HepG2 (cell line): ENCODE measurements at regions not wholly inside any gene's neighbourhood (a gene's known extent, or its start where the extent isn't known, plus 50 kb on each side); places are given as distances from the start of the nearest gene placed in this dataset.

Source experiments
- ATAC-seq: fragments of 200-7000 bp; cut with Tn5 transposase; 3 replicates; pipeline ENCODE4 v1.9.1; 2020; ENCODE audit warnings: mild to moderate bottlenecking, moderate library complexity
- BruUV-seq: library from RNA; stranded (reverse); fragments of 400-500 nt; replicated peaks from 2 replicates; lab custom pipeline; 2021; lab: Mats Ljungman, UMichigan
- CTCF ChIA-PET: fragments of 300-600 bp; formaldehyde crosslinking; extraction: SDS; loops from one replicate; lab custom pipeline; 2021; ENCODE audit warnings: low total read pairs, inconsistent platforms, low intra/inter-chr PET ratio; lab: Yijun Ruan, JAX
- POLR2A ChIA-PET: fragments of 350-600 bp; sonication (Branson Sonifier 250); formaldehyde crosslinking; loops from one replicate; lab custom pipeline; 2020; ENCODE audit warnings: antibody characterized with exemption, inconsistent platforms; lab: Yijun Ruan, JAX
- DNase-seq: peaks from one replicate; pipeline ENCODE4 v3.0.0-alpha.2; 2015; ENCODE audit warnings: low spot score
- FAIRE-seq: peaks from 3 replicates; lab custom pipeline; 2011; peaks lifted over from hg19 to GRCh38; lab: Jason Lieb, UNC
- H2AFZ ChIP-seq: one replicate; pipeline ENCODE4 v1.6.1; 2011; ENCODE audit warnings: low read length, inconsistent platforms
- H3K27ac ChIP-seq: fragments of 300-600 bp; 3 replicates; pipeline ENCODE4 v1.8.0; 2011; ENCODE audit warnings: mixed run types, mild to moderate bottlenecking, mixed read lengths, low read length, inconsistent platforms; ENCODE audit not compliant: insufficient read depth; ENCODE audit errors: extremely low read length
- H3K27me3 ChIP-seq, 2 experiments: fragments of 200-600 bp in 1 of 2; 2 replicates in 1 of 2; 3 replicates in 1 of 2; pipeline versions ENCODE4 v1.6.0 to v1.8.0; 2011; ENCODE audit warnings: low read length in 2 of 2, mild to moderate bottlenecking in 2 of 2, moderate library complexity in 2 of 2, inconsistent platforms in 1 of 2; ENCODE audit not compliant: insufficient read depth in 2 of 2, control insufficient read depth in 1 of 2
- H3K36me3 ChIP-seq, 2 experiments: fragments of 200-600 bp in 1 of 2; replicated peaks in 1 of 2; 2 replicates in 1 of 2; 3 replicates in 1 of 2; pipeline versions ENCODE4 v1.5.1 to v1.8.0; 2011; ENCODE audit warnings: low read length in 2 of 2, inconsistent platforms in 1 of 2; ENCODE audit not compliant: insufficient read depth in 2 of 2, control insufficient read depth in 1 of 2
- H3K4me1 ChIP-seq: 2 replicates; pipeline ENCODE4 v1.5.1; 2012; ENCODE audit warnings: low read length, inconsistent platforms; ENCODE audit not compliant: insufficient read depth
- H3K4me2 ChIP-seq: 2 replicates; pipeline ENCODE4 v1.6.0; 2011; ENCODE audit warnings: low read depth, low read length, inconsistent platforms
- H3K4me3 ChIP-seq, 3 experiments: fragments of 200-600 bp in 1 of 3; sonication (generic), shearing (Covaris generic) in 1 of 3; replicated peaks in 1 of 3; 2 replicates each; pipeline ENCODE4 v1.5.1; 2011 to 2016; ENCODE audit warnings: low read length in 3 of 3, inconsistent platforms in 2 of 3, low read depth in 2 of 3, mild to moderate bottlenecking in 2 of 3, control low read depth in 1 of 3, mixed read lengths in 1 of 3; ENCODE audit not compliant: insufficient read depth in 1 of 3
- H3K79me2 ChIP-seq: one replicate; pipeline ENCODE4 v1.6.1; 2011; ENCODE audit warnings: low read length, inconsistent platforms; ENCODE audit not compliant: insufficient read depth
- H3K9ac ChIP-seq: 2 replicates; pipeline ENCODE4 v1.6.0; 2011; ENCODE audit warnings: mild to moderate bottlenecking, low read depth, low read length, inconsistent platforms; ENCODE audit not compliant: insufficient read depth
- H3K9me3 ChIP-seq: 2 replicates; pipeline ENCODE4 v1.5.1; 2012; ENCODE audit warnings: mild to moderate bottlenecking, low read length
- H4K20me1 ChIP-seq: 2 replicates; pipeline ENCODE4 v1.6.0; 2011; ENCODE audit warnings: inconsistent platforms, mild to moderate bottlenecking, low read length, moderate library complexity; ENCODE audit not compliant: insufficient read depth
- BCL6 ChIP-seq: IDR thresholded peaks from 2 replicates; pipeline ENCODE4 v1.6.1; 2016; ENCODE audit warnings: missing genetic modification reagents, missing compliant biosample characterization
- IRX3 ChIP-seq: sonication (generic); formaldehyde crosslinking; IDR thresholded peaks from 2 replicates; pipeline ENCODE4 v1.8.1; 2023; ENCODE audit warnings: mild to moderate bottlenecking, low read depth, missing genetic modification reagents, borderline replicate concordance
- KDM2A ChIP-seq: sonication (generic); formaldehyde crosslinking; IDR thresholded peaks from 2 replicates; pipeline ENCODE4 v1.4.0; 2020; ENCODE audit warnings: low read depth, missing genetic modification reagents, borderline replicate concordance
- PAX8 ChIP-seq: sonication (generic); formaldehyde crosslinking; IDR thresholded peaks from 2 replicates; pipeline ENCODE4 v1.8.0; 2022; ENCODE audit warnings: mild to moderate bottlenecking, missing genetic modification reagents, borderline replicate concordance
- RXRB ChIP-seq: IDR thresholded peaks from 2 replicates; pipeline ENCODE4 v1.6.1; 2016; ENCODE audit warnings: borderline replicate concordance, missing genetic modification reagents, missing compliant biosample characterization
- SIN3B ChIP-seq: fragments of 150-350 bp; IDR thresholded peaks from 2 replicates; pipeline ENCODE4 v1.6.1; 2014; ENCODE audit warnings: low read length
- ZNF768 ChIP-seq: sonication (generic); formaldehyde crosslinking; IDR thresholded peaks from 2 replicates; pipeline ENCODE4 v1.4.0; 2020; ENCODE audit warnings: missing genetic modification reagents
- ZNF772 ChIP-seq: sonication (generic); formaldehyde crosslinking; IDR thresholded peaks from 2 replicates; pipeline ENCODE4 v1.5.0; 2020; ENCODE audit warnings: mild to moderate bottlenecking, missing genetic modification reagents
- WGBS: methylation state at CpG from one replicate; pipeline ENCODE4 v1.1.6; 2017; ENCODE audit warnings: low lambda C conversion rate; 5-methylcytosine and 5-hydroxymethylcytosine counted together
- in situ Hi-C: cut with HindIII; loops from 2 replicates; pipeline ENCODE4 v1.10.0; 2017; ENCODE audit warnings: low pct_unique_long_range_greater_than_20kb; ENCODE audit not compliant: extremely low pct_ligation_motif_present
- intact Hi-C: fragments of 100-400 bp; cut with micrococcal nuclease; formaldehyde crosslinking; loops from one replicate; pipeline ENCODE4 v1.10.0; 2022; ENCODE audit not compliant: unreplicated experiment
- TF ChIP-seq, protein P1 (sequence below): sonication (generic); formaldehyde crosslinking; IDR thresholded peaks from 2 replicates; pipeline ENCODE4 v1.4.0; 2020; ENCODE audit warnings: missing genetic modification reagents
- TF ChIP-seq, protein P2 (sequence below): sonication (generic); formaldehyde crosslinking; IDR thresholded peaks from 2 replicates; pipeline ENCODE4 v1.5.0; 2020; ENCODE audit warnings: missing genetic modification reagents, mild to moderate bottlenecking, borderline replicate concordance
- TF ChIP-seq, protein P3 (sequence below): sonication (generic); formaldehyde crosslinking; IDR thresholded peaks from 2 replicates; pipeline ENCODE4 v1.8.0; 2022; ENCODE audit warnings: missing genetic modification reagents, low read depth, mild to moderate bottlenecking, borderline replicate concordance
- TF ChIP-seq, protein P4 (sequence below): sonication (generic); formaldehyde crosslinking; IDR thresholded peaks from 2 replicates; pipeline ENCODE4 v1.4.0; 2020; ENCODE audit warnings: mild to moderate bottlenecking, low read depth, missing genetic modification reagents

DNA sequence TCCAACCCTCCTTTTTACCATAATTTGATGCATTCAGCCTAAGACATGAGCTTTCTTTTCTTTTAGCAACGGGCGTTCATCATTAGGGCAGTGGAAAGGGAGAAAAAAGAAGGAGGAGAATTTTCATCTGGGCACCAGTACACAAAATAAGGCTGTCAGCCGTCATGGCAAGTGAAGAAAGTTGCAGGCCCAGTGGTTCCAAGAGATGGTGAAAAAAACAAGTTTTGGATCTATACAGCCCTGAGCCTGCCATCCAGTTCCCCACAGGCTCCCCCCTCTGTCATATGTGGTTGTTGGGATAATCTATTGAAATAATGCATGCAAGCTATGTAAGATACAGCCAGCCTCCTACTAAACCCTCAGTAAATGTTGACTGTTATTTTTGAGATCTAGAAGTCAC lies 500.6 kb upstream of the PROK2 start (continued):
- no peak for TF ChIP-seq BCL6 (CRISPR knock-in tag)

DNA sequence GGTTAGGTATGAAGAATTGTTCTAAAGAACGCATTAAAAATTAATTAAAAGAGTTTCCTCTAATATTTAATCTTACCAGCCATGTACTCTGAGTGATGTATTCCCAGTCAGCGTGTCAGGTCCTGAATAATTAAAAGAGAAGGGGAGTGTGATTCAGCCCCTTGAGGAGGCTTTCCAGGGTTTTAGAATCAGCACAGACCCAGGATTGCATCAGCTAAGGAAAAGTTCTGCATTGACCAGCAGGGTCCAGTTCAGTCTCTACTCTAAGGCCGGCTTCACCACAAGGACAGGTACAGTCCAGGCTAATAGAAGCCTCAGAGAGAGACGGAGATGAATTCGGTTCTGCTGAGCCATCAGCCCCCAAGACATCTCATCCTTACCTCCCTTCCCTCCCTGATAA lies 499.5 kb upstream of the PROK2 start:
- 11% methylated on average over 3 of the region's 5 CpGs for WGBS
- no peak for FAIRE-seq
- BruUV-seq, result no TSS peak
- H3K4me2 ChIP-seq, result no peak overlapping the region
- H3K4me1 ChIP-seq, result no peaks in the 10 kb centered on the region
- no peak overlapping the region for H3K9ac ChIP-seq
- no peaks in the 10 kb centered on the region for H3K9me3 ChIP-seq
- no peak for TF ChIP-seq ZNF768
- no peak for TF ChIP-seq ZNF772 (CRISPR knock-in tag)
- TF ChIP-seq, protein P1, sequence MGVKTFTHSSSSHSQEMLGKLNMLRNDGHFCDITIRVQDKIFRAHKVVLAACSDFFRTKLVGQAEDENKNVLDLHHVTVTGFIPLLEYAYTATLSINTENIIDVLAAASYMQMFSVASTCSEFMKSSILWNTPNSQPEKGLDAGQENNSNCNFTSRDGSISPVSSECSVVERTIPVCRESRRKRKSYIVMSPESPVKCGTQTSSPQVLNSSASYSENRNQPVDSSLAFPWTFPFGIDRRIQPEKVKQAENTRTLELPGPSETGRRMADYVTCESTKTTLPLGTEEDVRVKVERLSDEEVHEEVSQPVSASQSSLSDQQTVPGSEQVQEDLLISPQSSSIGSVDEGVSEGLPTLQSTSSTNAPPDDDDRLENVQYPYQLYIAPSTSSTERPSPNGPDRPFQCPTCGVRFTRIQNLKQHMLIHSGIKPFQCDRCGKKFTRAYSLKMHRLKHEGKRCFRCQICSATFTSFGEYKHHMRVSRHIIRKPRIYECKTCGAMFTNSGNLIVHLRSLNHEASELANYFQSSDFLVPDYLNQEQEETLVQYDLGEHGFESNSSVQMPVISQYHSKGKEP (CRISPR knock-in tag), result no peak
- TF ChIP-seq, protein P2, sequence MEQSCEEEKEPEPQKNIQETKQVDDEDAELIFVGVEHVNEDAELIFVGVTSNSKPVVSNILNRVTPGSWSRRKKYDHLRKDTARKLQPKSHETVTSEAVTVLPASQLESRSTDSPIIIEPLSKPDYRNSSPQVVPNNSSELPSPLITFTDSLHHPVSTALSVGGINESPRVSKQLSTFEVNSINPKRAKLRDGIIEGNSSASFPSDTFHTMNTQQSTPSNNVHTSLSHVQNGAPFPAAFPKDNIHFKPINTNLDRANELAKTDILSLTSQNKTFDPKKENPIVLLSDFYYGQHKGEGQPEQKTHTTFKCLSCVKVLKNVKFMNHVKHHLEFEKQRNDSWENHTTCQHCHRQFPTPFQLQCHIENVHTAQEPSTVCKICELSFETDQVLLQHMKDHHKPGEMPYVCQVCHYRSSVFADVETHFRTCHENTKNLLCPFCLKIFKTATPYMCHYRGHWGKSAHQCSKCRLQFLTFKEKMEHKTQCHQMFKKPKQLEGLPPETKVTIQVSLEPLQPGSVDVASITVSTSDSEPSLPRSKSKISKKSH (CRISPR knock-in tag), result no peak
- no peak for TF ChIP-seq IRX3 (CRISPR knock-in tag)
- no peak for TF ChIP-seq PAX8 (CRISPR knock-in tag)
- no peak for TF ChIP-seq SIN3B
- TF ChIP-seq KDM2A (CRISPR knock-in tag), result no peak
- TF ChIP-seq RXRB (CRISPR knock-in tag), result no peak
- TF ChIP-seq, protein P3, sequence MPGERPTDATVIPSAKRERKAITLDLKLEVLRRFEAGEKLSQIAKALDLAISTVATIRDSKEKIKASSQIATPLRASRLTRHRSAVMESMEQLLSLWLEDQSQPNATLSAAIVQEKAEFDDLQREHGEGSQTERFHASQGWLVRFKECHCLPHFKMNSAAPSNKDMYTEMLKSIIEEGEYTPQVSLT (CRISPR knock-in tag), result no peak
- TF ChIP-seq, protein P4, sequence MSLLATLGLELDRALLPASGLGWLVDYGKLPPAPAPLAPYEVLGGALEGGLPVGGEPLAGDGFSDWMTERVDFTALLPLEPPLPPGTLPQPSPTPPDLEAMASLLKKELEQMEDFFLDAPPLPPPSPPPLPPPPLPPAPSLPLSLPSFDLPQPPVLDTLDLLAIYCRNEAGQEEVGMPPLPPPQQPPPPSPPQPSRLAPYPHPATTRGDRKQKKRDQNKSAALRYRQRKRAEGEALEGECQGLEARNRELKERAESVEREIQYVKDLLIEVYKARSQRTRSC (CRISPR knock-in tag), result no peak
- intact Hi-C loops (no loop called here), in situ Hi-C loops (no loop called here)
- no peak for ATAC-seq
- no peak for DNase-seq
- peaks cover 2 to 18% of the 10 kb centered on the region in 2 experiments; a peak in 4 of 5 replicates for H3K27me3 ChIP-seq
- H3K27ac ChIP-seq, result no peak overlapping the region
- ChIA-PET POLR2A (no interaction called here), CTCF (no interaction called here)
- H3K4me3 ChIP-seq, result no peak overlapping the region
- H3K36me3 ChIP-seq, result no peaks in the 10 kb centered on the region
- H2AFZ ChIP-seq, result no peak overlapping the region
- H4K20me1 ChIP-seq, result no peaks in the 10 kb centered on the region
- H3K79me2 ChIP-seq, result no peaks in the 10 kb centered on the region
